ENCODE measurements at regions not wholly inside any gene's neighbourhood (a gene's known extent, or its start where the extent isn't known, plus 50 kb on each side); places are given as distances from the start of the nearest gene placed in this dataset.

GRCh38 chr17:70855401-70856054 lies 686.2 kb downstream of the KCNJ2 start:
- no peak for TF ChIP-seq ZFX (IDR thresholded peaks at IDR 0.05)
- no peak for TF ChIP-seq CTCF (conservative IDR thresholded peaks at IDR 0.05)

DNA sequence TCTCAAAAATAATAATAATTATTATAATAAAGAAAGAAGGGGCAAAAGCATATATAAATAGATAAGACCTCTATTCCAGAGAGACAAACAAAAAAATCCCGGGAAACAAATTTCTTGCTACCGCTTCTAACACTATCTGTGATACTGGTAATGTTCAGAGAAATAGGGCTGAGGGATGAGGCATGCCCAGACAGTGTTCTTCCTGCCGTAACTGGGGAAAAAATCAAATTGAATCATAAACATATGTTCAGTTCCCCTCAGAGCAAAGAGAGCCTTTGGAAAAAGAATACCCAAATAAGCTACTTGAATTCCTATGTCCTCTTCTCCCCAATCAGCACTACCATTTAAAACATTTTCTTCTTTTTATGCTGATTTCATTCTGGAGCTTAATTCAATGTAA lies 688.0 kb downstream of the KCNJ2 start:
- no peak overlapping the region for H3K27ac ChIP-seq
- TF ChIP-seq CTCF (conservative IDR thresholded peaks at IDR 0.05), result no peak
- no peak for TF ChIP-seq ZFX (IDR thresholded peaks at IDR 0.05)

More at GRCh38 chr17:70855401-70856054, 686.2 kb downstream of the KCNJ2 start:
- peak overlapping the region; percentile 30; the same call in 1 of the 2 replicates for H3K27ac ChIP-seq

GRCh38 chr17:70859829-70860228 lies 690.5 kb downstream of the KCNJ2 start:
- H3K27ac ChIP-seq, result no peak overlapping the region
- TF ChIP-seq CTCF (conservative IDR thresholded peaks at IDR 0.05), result no peak
- TF ChIP-seq ZFX (IDR thresholded peaks at IDR 0.05), result no peak

DNA sequence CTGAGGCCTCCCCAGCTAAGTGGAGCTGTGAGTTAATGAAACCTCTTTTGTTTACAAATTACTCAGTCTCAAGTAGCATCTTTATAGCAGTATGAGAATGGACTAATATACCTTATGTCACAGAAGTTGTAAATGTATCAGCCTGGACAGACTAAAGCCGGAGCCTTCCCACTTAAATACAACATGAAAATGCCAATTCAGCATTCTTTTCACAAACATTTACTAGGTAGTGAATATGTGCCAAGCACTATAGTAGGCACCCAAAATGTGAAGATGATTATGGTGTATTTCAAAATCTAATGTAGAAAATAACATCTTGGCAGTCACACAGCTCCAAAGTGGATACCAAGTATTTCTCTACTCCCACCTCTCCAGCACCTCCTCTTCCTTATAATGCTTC lies 693.0 kb downstream of the KCNJ2 start:
- TF ChIP-seq CTCF (conservative IDR thresholded peaks at IDR 0.05) (no peak), ZFX (IDR thresholded peaks at IDR 0.05) (no peak)

DNA sequence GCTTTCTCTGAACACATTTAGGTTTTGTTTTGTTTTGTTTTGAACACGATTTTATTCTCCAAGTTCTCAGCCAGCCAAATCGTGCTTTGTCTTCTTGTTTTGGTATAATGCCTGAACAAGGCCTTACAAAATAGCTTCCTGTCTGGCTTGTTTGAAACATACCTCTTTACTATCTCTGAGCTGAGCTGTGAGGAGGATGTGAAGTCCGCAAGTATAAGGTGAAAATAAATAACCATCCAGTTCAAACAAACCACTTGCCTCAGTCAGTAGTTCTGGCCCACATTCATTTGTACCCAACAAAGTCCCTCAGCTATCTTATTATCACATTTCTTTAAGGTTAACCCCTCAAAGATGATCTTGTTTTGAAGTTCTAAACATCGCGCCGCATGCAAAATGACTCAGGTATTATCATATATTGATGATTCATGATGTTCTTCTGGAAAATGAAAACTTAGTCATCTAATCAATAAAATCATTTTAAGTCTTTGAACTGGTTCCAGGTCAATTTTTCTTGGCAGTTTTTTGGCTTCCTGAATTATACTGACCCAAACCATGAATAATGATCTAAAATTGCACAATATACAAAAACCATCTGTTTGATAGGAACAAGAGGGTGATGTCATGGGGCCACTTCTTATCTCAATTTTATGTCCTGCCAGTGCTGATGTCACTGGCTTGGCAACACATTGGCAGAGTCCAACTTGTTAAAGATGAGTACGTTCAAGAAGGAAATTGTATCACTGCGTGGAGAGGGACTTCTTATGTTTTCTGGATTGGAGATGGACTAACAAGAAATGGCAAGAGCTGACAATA lies 694.3 kb downstream of the KCNJ2 start:
- TF ChIP-seq CTCF (conservative IDR thresholded peaks at IDR 0.05) (no peak), ZFX (IDR thresholded peaks at IDR 0.05) (no peak)
- H3K27ac ChIP-seq, result no peak overlapping the region

More for the DNA sequence above, 693.0 kb downstream of the KCNJ2 start:
- H3K27ac ChIP-seq, result no peak overlapping the region

GRCh38 chr17:70865993-70866804 lies 696.9 kb downstream of the KCNJ2 start:
- H3K27ac ChIP-seq, result no peak overlapping the region

More at GRCh38 chr17:70865993-70866804, 696.9 kb downstream of the KCNJ2 start:
- TF ChIP-seq CTCF (conservative IDR thresholded peaks at IDR 0.05) (no peak), ZFX (IDR thresholded peaks at IDR 0.05) (no peak)
